PFSK-1 (cell line): ENCODE measurements at regions not wholly inside any gene's neighbourhood (a gene's known extent, or its start where the extent isn't known, plus 50 kb on each side); places are given as distances from the start of the nearest gene placed in this dataset.

Experiments used
- POLR2AphosphoS5 ChIP-seq: IDR thresholded peaks from 2 replicates; pipeline ENCODE4 v1.6.1; 2012; ENCODE audit warnings: low read depth, mild to moderate bottlenecking, control low read depth, low read length, moderate library complexity
- TF ChIP-seq, protein P1 (sequence below), 2 experiments: IDR thresholded peaks; 2 replicates each; pipeline versions ENCODE4 v1.6.1 to v1.8.0; 2011 to 2012; ENCODE audit warnings: low read depth in 2 of 2, low read length in 2 of 2, control low read depth in 1 of 2, inconsistent platforms in 1 of 2, mild to moderate bottlenecking in 1 of 2, moderate library complexity in 1 of 2; ENCODE audit not compliant: insufficient read depth in 1 of 2

DNA sequence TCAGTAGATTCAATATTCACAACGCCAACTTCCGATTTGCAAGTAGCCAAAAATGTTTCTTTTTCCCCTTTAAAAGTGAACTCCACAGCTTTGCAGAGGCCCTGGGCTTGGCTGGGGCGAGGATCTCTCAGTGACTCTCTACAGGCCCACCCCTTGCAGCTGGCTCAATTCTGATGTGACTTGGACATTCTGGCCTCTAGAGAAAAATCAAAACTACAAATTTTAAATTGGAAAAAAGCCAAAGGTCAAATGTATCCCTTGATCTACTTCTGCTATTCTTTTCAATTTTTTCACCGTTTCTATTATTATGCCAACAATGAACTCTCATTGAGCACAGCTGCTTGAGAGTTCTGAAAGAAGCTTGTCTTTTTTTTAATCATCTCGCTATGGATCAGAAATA, 245.9 kb upstream of the HS3ST5 start:
- TF ChIP-seq, protein P1, sequence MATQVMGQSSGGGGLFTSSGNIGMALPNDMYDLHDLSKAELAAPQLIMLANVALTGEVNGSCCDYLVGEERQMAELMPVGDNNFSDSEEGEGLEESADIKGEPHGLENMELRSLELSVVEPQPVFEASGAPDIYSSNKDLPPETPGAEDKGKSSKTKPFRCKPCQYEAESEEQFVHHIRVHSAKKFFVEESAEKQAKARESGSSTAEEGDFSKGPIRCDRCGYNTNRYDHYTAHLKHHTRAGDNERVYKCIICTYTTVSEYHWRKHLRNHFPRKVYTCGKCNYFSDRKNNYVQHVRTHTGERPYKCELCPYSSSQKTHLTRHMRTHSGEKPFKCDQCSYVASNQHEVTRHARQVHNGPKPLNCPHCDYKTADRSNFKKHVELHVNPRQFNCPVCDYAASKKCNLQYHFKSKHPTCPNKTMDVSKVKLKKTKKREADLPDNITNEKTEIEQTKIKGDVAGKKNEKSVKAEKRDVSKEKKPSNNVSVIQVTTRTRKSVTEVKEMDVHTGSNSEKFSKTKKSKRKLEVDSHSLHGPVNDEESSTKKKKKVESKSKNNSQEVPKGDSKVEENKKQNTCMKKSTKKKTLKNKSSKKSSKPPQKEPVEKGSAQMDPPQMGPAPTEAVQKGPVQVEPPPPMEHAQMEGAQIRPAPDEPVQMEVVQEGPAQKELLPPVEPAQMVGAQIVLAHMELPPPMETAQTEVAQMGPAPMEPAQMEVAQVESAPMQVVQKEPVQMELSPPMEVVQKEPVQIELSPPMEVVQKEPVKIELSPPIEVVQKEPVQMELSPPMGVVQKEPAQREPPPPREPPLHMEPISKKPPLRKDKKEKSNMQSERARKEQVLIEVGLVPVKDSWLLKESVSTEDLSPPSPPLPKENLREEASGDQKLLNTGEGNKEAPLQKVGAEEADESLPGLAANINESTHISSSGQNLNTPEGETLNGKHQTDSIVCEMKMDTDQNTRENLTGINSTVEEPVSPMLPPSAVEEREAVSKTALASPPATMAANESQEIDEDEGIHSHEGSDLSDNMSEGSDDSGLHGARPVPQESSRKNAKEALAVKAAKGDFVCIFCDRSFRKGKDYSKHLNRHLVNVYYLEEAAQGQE (IDR thresholded peaks at IDR 0.05; ENCODE audit: insufficient read depth in 1 of 2, low read depth in 2 of 2, low read length in 2 of 2) = no peak
- no peak for TF ChIP-seq POLR2AphosphoS5
